ENCODE measurements at regions not wholly inside any gene's neighbourhood (a gene's known extent, or its start where the extent isn't known, plus 50 kb on each side); places are given as distances from the start of the nearest gene placed in this dataset.

GRCh38 chr12:88775742-88776151 is 195.5 kb upstream of the KITLG start:
- no peak for TF ChIP-seq REST (IDR thresholded peaks at IDR 0.05; ENCODE audit: low read depth)
- TF ChIP-seq TCF12 (IDR thresholded peaks at IDR 0.05; ENCODE audit: low read depth) = no peak
- TF ChIP-seq RAD21 (IDR thresholded peaks at IDR 0.05; ENCODE audit: low read depth) = no peak
- no peak for TF ChIP-seq TEAD4 (IDR thresholded peaks at IDR 0.05)
- TF ChIP-seq USF1 (IDR thresholded peaks at IDR 0.05) = no peak
- TF ChIP-seq CREB1 (IDR thresholded peaks at IDR 0.05; ENCODE audit: low read depth) = no peak
- no peak for TF ChIP-seq ZBTB7A (IDR thresholded peaks at IDR 0.05; ENCODE audit: low read depth)

GRCh38 chr12:88767699-88768098 is 187.4 kb upstream of the KITLG start:
- TF ChIP-seq REST (IDR thresholded peaks at IDR 0.05; ENCODE audit: low read depth) (no peak), MAX (IDR thresholded peaks at IDR 0.05) (no peak), YY1 (IDR thresholded peaks at IDR 0.05; ENCODE audit: low read depth) (no peak), CEBPB (IDR thresholded peaks at IDR 0.05) (no peak), EP300 (IDR thresholded peaks at IDR 0.05; ENCODE audit: borderline replicate concordance) (no peak), FOXM1 (IDR thresholded peaks at IDR 0.05; ENCODE audit: borderline replicate concordance, low read depth) (no peak), USF1 (IDR thresholded peaks at IDR 0.05) (no peak), TCF12 (IDR thresholded peaks at IDR 0.05; ENCODE audit: low read depth) (no peak), NFIC (IDR thresholded peaks at IDR 0.05) (no peak), TEAD4 (IDR thresholded peaks at IDR 0.05) (no peak)

GRCh38 chr12:88764781-88765480 is 184.7 kb upstream of the KITLG start:
- TF ChIP-seq FOXM1 (IDR thresholded peaks at IDR 0.05; ENCODE audit: borderline replicate concordance, low read depth) = no peak

GRCh38 chr12:88763536-88764100 is 183.3 kb upstream of the KITLG start:
- TF ChIP-seq RAD21 (IDR thresholded peaks at IDR 0.05; ENCODE audit: low read depth) (no peak), TEAD4 (IDR thresholded peaks at IDR 0.05) (no peak), USF1 (IDR thresholded peaks at IDR 0.05) (no peak), FOXM1 (IDR thresholded peaks at IDR 0.05; ENCODE audit: borderline replicate concordance, low read depth) (no peak), REST (IDR thresholded peaks at IDR 0.05; ENCODE audit: low read depth) (no peak), TAF1 (IDR thresholded peaks at IDR 0.05; ENCODE audit: low read depth) (no peak), TCF12 (IDR thresholded peaks at IDR 0.05; ENCODE audit: low read depth) (no peak), EP300 (IDR thresholded peaks at IDR 0.05; ENCODE audit: borderline replicate concordance) (no peak), CEBPB (IDR thresholded peaks at IDR 0.05) (no peak), MAX (IDR thresholded peaks at IDR 0.05) (no peak), NFIC (IDR thresholded peaks at IDR 0.05) (no peak), CREB1 (IDR thresholded peaks at IDR 0.05; ENCODE audit: low read depth) (no peak), EGR1 (IDR thresholded peaks at IDR 0.05) (no peak), YY1 (IDR thresholded peaks at IDR 0.05; ENCODE audit: low read depth) (no peak), ZBTB7A (IDR thresholded peaks at IDR 0.05; ENCODE audit: low read depth) (no peak)
